GM23338 (cell line): ENCODE measurements at regions not wholly inside any gene's neighbourhood (a gene's known extent, or its start where the extent isn't known, plus 50 kb on each side); places are given as distances from the start of the nearest gene placed in this dataset.

ENCODE experiments used
- CREB1 ChIP-seq: fragments of 250-450 bp; sonication (Bioruptor Pico); IDR thresholded peaks from 2 replicates; pipeline ENCODE4 v1.5.0; 2020; ENCODE audit warnings: low read depth, mild to moderate bottlenecking, moderate library complexity
- CTCF ChIP-seq, 2 experiments: fragments of 200-600 bp in 1 of 2; sonication (generic) in 1 of 2; conservative IDR thresholded peaks; 2 replicates each; pipeline versions ENCODE4 v1.5.1 to v1.6.1; 2016 to 2017; ENCODE audit warnings: antibody characterized with exemption in 2 of 2, low read depth in 2 of 2, mild to moderate bottlenecking in 2 of 2, moderate library complexity in 1 of 2
- ETS1 ChIP-seq: IDR thresholded peaks from 2 replicates; pipeline ENCODE4 v1.6.1; 2016; ENCODE audit warnings: antibody characterized with exemption
- EZH2 ChIP-seq: fragments of 200-600 bp; sonication (generic); IDR thresholded peaks from one replicate; pipeline ENCODE4 v1.8.0; 2017; ENCODE audit warnings: antibody characterized with exemption, mild to moderate bottlenecking, low read depth; ENCODE audit not compliant: unreplicated experiment
- EZH2phosphoT487 ChIP-seq: fragments of 200-600 bp; sonication (generic); IDR thresholded peaks from one replicate; pipeline ENCODE4 v1.8.1; 2018; ENCODE audit warnings: antibody characterized with exemption; ENCODE audit not compliant: unreplicated experiment
- JUNB ChIP-seq: IDR thresholded peaks from one replicate; pipeline ENCODE4 v1.6.1; 2016; ENCODE audit warnings: antibody characterized with exemption; ENCODE audit not compliant: unreplicated experiment
- NANOG ChIP-seq: IDR thresholded peaks from 2 replicates; pipeline ENCODE4 v1.6.1; 2016; ENCODE audit warnings: antibody characterized with exemption, borderline replicate concordance
- POLR2AphosphoS5 ChIP-seq: IDR thresholded peaks from 2 replicates; pipeline ENCODE4 v1.6.1; 2016; ENCODE audit warnings: antibody characterized with exemption, low read depth
- REST ChIP-seq: IDR thresholded peaks from one replicate; pipeline ENCODE4 v1.6.1; 2018; ENCODE audit warnings: antibody characterized with exemption; ENCODE audit not compliant: unreplicated experiment
- STAT1 ChIP-seq: IDR thresholded peaks from one replicate; pipeline ENCODE4 v1.6.1; 2016; ENCODE audit warnings: antibody characterized with exemption; ENCODE audit not compliant: unreplicated experiment

GRCh38 chr10:44292390-44293002, 92.4 kb downstream of the CXCL12 start:
- TF ChIP-seq CTCF (conservative IDR thresholded peaks at IDR 0.05; ENCODE audit: low read depth in 2 of 2) (no peak), POLR2AphosphoS5 (no peak), EZH2phosphoT487 (no peak), STAT1 (no peak), EZH2 (no peak), REST (no peak), CREB1 (no peak), NANOG (no peak), JUNB (no peak), ETS1 (no peak)
